GM21723 (cell line): ENCODE measurements at regions not wholly inside any gene's neighbourhood (a gene's known extent, or its start where the extent isn't known, plus 50 kb on each side); places are given as distances from the start of the nearest gene placed in this dataset.
"Not testable (repeated sequence)": the region's sequence is repeated elsewhere in the genome, so short reads cannot be mapped to it uniquely, and the experiment has no call there.

Source experiments
- ATAC-seq: cut with Tn5 transposase; IDR thresholded peaks from one replicate; pipeline ENCODE4 v1.9.1; 2021; ENCODE audit warnings: mild to moderate bottlenecking, moderate library complexity; ENCODE audit not compliant: unreplicated experiment

GRCh38 chrX:22526339-22526738, 253.6 kb downstream of the CBLL2 start:
- ATAC-seq: peak; percentile 100

- ATAC-seq: no peak
Measured at GRCh38 chrX:22527302-22527701, 254.6 kb downstream of the CBLL2 start.

GRCh38 chrX:22533898-22534297, 261.2 kb downstream of the CBLL2 start:
- no peak for ATAC-seq

DNA sequence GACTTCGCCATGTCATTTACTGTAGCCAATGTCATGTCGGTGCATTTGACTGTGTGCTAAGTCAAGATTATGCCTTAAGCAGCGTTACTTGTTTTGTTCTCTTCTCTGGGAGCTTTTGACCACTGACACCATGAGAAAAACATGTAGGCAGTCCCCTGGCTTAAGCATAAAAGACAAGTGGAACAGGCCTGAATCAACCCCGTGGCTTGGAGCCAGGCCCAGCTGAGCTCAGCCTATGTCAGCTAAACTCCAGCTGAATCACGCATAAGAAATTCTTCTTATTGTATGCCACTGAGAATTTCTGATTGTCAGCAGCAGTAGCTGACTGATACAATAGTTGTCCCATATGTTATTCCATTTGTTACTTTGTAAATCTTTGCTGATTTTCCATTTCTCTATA, 261.9 kb downstream of the CBLL2 start:
- no peak for ATAC-seq

- ATAC-seq: no peak
Measured at GRCh38 chrX:22536746-22537304, 264.1 kb downstream of the CBLL2 start.

- ATAC-seq: no peak
Measured at GRCh38 chrX:22538580-22538979, 265.9 kb downstream of the CBLL2 start.

GRCh38 chrX:22541926-22542325, 269.2 kb downstream of the CBLL2 start:
- no peak for ATAC-seq

DNA sequence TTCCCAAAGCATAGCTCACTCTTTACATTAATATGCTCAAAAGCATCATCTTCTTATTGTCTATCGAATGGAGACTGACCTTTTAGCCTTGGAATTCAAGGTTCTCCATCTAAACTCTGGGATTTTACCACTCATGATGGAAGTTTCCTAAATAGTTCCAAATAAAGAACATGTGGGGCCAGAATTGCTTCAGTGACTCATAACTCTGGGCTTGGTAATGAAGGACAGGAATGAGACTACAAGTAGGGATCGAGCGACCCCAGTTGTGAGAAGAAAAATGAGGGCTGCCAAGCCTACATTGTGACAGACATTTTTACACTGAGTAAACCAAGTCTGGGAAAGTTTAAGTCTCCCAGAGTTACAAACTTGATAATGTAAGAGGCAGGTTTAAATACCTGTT, 269.9 kb downstream of the CBLL2 start:
- no peak for ATAC-seq

- ATAC-seq: no peak
Measured at GRCh38 chrX:22559506-22559905, 286.8 kb downstream of the CBLL2 start.

DNA sequence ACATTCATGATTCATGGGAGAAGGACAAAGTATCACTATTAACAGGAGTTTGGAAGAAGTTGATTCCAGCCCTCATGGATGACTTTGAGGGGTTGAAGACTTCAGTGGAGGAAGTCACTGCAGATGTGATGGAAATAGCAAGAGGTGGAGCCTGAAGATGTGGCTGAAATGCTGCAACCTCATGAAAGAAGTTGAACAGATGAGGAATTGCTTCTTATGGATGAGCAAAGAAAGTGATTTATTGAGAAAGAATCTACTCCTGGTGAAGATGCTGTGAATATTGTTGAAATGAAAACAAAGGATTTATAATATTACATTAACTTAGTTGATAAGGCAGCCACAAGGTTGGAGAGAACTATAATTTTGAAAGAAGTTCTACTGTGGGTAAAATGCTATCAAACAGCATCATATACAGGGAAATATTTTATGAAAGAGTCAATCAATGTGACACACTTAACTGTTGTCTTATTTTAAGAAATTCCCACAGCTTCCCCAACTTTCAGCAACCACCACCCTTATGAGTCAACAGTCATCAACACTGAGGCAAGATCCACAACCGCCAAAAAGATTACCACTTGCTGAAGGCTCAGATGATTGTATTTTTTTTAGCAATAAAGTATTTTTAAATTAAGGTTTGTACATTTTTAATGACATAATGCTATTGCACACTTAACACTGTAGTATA, 302.6 kb downstream of the CBLL2 start:
- ATAC-seq: no peak

DNA sequence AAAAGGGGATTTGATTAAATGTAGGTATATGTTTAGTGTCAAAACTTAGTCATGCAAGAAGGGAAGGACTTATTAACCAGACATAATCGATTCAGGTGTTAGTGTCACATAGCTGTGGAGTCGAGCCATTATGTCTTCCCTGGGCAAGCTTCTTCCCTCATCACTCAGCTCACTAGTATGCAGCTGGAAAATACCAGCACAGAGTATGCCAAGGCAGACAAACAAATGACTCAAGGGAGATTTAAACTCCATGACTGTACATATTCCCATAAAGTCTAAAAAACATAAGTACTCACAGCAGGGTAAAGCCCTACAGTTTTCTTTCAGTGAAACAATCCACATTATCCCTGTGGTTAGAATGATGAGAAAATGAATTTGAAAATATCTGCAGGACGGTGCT, 304.5 kb downstream of the CBLL2 start:
- no peak for ATAC-seq

GRCh38 chrX:22585831-22586230, 313.1 kb downstream of the CBLL2 start:
- peak; percentile 85 for ATAC-seq

DNA sequence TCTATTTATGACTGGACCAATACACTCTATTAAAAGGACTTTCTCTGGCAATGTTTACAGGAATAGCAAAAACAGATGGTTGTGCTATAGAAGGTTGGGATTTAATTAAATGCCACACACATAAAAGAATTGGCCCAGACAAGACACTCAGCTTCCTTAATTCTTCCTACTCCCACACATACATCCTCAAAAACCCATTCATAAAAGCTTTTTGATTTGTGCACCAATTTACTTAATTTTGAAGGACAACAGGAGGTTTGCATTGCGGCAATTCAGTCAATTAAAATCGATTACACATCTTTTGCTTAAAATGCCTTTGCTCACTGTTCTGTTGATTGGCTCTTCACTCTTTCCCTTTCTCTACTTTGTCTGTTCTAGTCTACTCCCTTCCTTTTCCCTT, 317.1 kb downstream of the CBLL2 start:
- no peak for ATAC-seq

- ATAC-seq: no peak
Measured at GRCh38 chrX:22594766-22595165, 322.1 kb downstream of the CBLL2 start.

DNA sequence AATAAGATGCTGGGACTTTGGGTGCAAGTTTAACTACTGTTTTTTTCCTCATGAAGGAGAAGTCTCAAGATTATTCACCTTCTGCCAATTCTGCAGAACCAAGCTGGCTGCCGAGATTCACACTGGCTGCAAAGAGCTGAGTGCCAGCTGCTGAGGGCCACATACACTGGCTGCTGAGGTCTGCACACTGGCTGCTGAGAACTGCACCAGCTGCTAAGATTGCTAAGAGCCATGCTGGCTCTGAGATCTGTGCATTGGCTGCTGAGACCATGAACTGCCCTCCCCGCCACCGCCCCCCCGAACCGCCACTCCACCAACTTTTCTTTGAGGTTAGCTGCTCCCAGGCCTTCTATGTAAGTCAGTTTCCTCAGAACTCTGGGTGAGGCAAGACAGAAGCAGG, 330.3 kb downstream of the CBLL2 start:
- no peak for ATAC-seq

- not testable (repeated sequence) for ATAC-seq
Measured at GRCh38 chrX:22609452-22609851, 336.7 kb downstream of the CBLL2 start.

- no peak for ATAC-seq
Measured at GRCh38 chrX:22616867-22617266, 344.2 kb downstream of the CBLL2 start.

DNA sequence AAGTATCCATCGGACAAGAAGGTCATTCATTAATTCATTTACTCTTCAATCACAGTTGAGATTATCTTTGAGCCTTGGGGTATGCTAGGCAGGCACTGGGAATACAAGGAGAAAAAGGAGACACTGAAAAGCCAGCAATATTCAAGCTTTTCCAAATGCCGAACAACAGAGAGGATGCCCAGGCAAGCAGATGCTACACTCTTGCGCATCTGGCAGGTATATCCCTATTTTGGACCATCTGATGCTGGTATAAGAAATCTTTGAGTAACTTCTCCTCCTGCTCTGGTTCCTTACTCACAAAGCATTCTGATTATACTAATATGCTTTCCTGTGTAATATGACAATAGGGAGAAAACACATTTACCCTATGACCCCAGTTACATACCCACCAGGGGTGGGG, 354.9 kb downstream of the CBLL2 start:
- no peak for ATAC-seq

DNA sequence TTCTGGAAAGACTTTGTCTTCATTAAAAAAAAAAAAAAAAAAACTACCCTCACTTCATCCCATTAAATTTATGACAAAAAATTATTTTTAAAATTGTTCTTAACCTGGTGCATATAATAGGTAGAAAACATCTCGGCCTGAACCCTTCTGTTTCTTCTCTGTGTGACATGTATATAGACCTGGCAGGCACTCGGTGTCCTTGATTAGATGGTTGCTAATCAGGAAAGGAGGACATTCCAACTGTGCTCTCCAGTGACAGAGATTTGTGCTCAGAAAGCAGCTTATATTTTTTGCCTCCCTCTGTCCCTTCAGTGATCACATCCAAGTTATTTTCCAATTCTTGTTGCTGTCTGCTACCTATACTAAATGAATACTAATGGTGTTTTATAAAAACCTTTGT, 355.6 kb downstream of the CBLL2 start:
- no peak for ATAC-seq

- no peak for ATAC-seq
Measured at GRCh38 chrX:22629105-22629725, 356.5 kb downstream of the CBLL2 start.

DNA sequence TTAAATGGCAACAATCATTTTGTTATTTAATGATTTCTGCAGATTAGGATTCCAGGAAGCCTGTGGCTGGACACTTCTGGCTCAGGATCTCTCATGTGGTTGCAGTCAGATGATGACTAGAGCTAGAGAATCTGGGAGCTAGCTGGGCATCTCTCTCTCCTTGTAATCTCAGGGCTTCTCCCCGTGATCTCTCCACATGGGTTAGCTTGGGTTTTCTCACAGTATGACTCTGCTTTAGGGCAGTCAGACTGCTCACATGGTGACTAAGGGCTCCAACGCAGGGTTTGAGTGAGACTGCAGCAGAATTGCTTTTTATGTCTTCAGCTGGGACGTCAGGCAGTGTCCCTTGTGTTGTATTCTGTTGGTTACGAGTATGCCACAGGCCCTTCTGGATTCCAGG, 361.4 kb downstream of the CBLL2 start:
- ATAC-seq: no peak

GRCh38 chrX:22634751-22635150, 362.0 kb downstream of the CBLL2 start:
- ATAC-seq: no peak

DNA sequence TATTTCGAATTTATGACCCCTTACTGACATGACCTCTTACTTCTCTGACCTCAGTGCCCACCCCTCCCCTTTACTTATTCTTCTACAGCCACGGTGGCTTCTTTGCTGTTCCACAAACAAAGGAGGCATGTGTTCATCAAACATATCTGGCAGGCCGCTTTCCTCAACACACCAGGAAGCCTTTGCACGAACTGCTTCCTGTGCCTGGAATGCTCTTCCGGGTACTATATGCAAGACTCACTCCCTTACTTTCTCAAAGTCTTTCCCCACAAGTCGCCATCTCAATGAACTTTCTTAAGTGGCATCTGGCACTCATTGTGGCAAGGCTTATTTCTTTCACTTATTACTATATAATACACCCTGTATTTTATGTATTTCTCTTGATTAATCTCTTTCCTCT, 351.5 kb upstream of the DDX53 start:
- no peak for ATAC-seq
